NOMO-1 (cell line): ENCODE measurements at regions not wholly inside any gene's neighbourhood (a gene's known extent, or its start where the extent isn't known, plus 50 kb on each side); places are given as distances from the start of the nearest gene placed in this dataset.
"Not testable (repeated sequence)": the region's sequence is repeated elsewhere in the genome, so short reads cannot be mapped to it uniquely, and the experiment has no call there.

Experiments
- DNase-seq, 2 experiments: peaks; one replicate each; lab custom pipeline; 2025; ENCODE audit not compliant: unreplicated experiment in 2 of 2; lab: John Stamatoyannopoulos, UW

- no peak for DNase-seq
Observed at GRCh38 chr18:64379662-64380061, 230.8 kb upstream of the LINC00305 start.

GRCh38 chr18:64377446-64377845, 228.6 kb upstream of the LINC00305 start:
- no peak for DNase-seq

- DNase-seq, result no peak
Observed at GRCh38 chr18:64372850-64373249, 224.0 kb upstream of the LINC00305 start.

GRCh38 chr18:64369830-64370440, 221.0 kb upstream of the LINC00305 start:
- DNase-seq, result not testable (repeated sequence)

GRCh38 chr18:64365106-64365505, 216.2 kb upstream of the LINC00305 start:
- no peak for DNase-seq

GRCh38 chr18:64337673-64338072, 188.8 kb upstream of the LINC00305 start:
- no peak for DNase-seq

GRCh38 chr18:64337018-64337417, 188.1 kb upstream of the LINC00305 start:
- peak in 1 of 2 experiments; percentile 1 for DNase-seq

- no peak for DNase-seq
Observed at GRCh38 chr18:64334748-64335147, 185.9 kb upstream of the LINC00305 start.

GRCh38 chr18:64333584-64333983, 184.7 kb upstream of the LINC00305 start:
- DNase-seq, result no peak

GRCh38 chr18:64332835-64333234, 183.9 kb upstream of the LINC00305 start:
- DNase-seq, result no peak

- DNase-seq, result no peak
Observed at GRCh38 chr18:64331419-64331818, 182.5 kb upstream of the LINC00305 start.

GRCh38 chr18:64330931-64331330, 182.0 kb upstream of the LINC00305 start:
- no peak for DNase-seq

- DNase-seq, result no peak
Observed at GRCh38 chr18:64330161-64330560, 181.3 kb upstream of the LINC00305 start.

GRCh38 chr18:64322189-64322588, 173.3 kb upstream of the LINC00305 start:
- DNase-seq, result no peak

GRCh38 chr18:64318547-64318946, 169.7 kb upstream of the LINC00305 start:
- no peak for DNase-seq

- DNase-seq, result no peak
Observed at GRCh38 chr18:64311859-64312258, 163.0 kb upstream of the LINC00305 start.

GRCh38 chr18:64295839-64296238, 147.0 kb upstream of the LINC00305 start:
- DNase-seq, result no peak

GRCh38 chr18:64294967-64295366, 146.1 kb upstream of the LINC00305 start:
- DNase-seq, result no peak

- DNase-seq, result no peak
Observed at GRCh38 chr18:64288432-64288831, 139.5 kb upstream of the LINC00305 start.

- no peak for DNase-seq
Observed at GRCh38 chr18:64287926-64288325, 139.0 kb upstream of the LINC00305 start.

GRCh38 chr18:64283059-64283458, 134.2 kb upstream of the LINC00305 start:
- no peak for DNase-seq

- DNase-seq, result no peak
Observed at GRCh38 chr18:64278026-64278425, 129.1 kb upstream of the LINC00305 start.
